Testis (tissue), 2 donors: ENCODE measurements at regions not wholly inside any gene's neighbourhood (a gene's known extent, or its start where the extent isn't known, plus 50 kb on each side); places are given as distances from the start of the nearest gene placed in this dataset.

ENCODE experiments used
- POLR2A ChIP-seq: fragments of 450-650 bp; IDR thresholded peaks from one replicate; pipeline ENCODE4 v1.6.1; 2017; ENCODE audit warnings: antibody characterized with exemption, mild to moderate bottlenecking, moderate library complexity
- TF ChIP-seq, protein P1 (sequence below), 3 experiments: fragments of 450-650 bp in 2 of 3; fragments of 200-600 bp in 1 of 3; sonication (generic) in 1 of 3; IDR thresholded peaks; one replicate each; pipeline ENCODE4 v1.5.1; 2016 to 2019; ENCODE audit warnings: antibody characterized with exemption in 3 of 3, mild to moderate bottlenecking in 2 of 3, moderate library complexity in 1 of 3

DNA sequence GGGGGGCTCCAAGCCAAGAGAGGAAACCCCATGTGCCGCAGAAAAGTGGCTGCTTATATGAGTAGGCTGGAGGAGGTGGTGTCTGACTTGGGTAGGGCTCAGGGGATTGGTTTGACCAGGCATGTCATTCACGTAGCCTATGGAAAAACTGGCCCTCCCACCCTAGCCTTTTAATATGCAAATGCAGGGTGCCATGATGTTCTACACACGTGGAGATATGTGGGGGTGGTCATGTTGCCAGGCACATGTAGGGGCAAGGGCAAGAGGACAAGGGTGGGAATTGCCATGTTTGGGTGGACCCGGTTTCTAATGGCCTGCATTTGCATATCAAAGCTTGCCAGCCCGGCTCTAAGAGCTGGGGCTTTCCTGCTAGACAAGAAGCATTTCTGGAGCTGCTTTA is 86.9 kb upstream of the SHISA3 start:
- TF ChIP-seq, protein P1, sequence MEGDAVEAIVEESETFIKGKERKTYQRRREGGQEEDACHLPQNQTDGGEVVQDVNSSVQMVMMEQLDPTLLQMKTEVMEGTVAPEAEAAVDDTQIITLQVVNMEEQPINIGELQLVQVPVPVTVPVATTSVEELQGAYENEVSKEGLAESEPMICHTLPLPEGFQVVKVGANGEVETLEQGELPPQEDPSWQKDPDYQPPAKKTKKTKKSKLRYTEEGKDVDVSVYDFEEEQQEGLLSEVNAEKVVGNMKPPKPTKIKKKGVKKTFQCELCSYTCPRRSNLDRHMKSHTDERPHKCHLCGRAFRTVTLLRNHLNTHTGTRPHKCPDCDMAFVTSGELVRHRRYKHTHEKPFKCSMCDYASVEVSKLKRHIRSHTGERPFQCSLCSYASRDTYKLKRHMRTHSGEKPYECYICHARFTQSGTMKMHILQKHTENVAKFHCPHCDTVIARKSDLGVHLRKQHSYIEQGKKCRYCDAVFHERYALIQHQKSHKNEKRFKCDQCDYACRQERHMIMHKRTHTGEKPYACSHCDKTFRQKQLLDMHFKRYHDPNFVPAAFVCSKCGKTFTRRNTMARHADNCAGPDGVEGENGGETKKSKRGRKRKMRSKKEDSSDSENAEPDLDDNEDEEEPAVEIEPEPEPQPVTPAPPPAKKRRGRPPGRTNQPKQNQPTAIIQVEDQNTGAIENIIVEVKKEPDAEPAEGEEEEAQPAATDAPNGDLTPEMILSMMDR (IDR thresholded peaks at IDR 0.05) = no peak
- no peak for TF ChIP-seq POLR2A
